ENCODE measurements at regions not wholly inside any gene's neighbourhood (a gene's known extent, or its start where the extent isn't known, plus 50 kb on each side); places are given as distances from the start of the nearest gene placed in this dataset.

- no peak for TF ChIP-seq SUZ12 (IDR thresholded peaks at IDR 0.05; ENCODE audit: low read length)
- TF ChIP-seq SAP30 (IDR thresholded peaks at IDR 0.05; ENCODE audit: insufficient read depth, insufficient replicate concordance, low read length) = no peak
- no peak for TF ChIP-seq TAF7 (optimal IDR thresholded peaks at IDR 0.05; ENCODE audit: borderline replicate concordance, low read depth, low read length)
Measured at GRCh38 chr11:81421251-81421860, 1312.3 kb downstream of the FAM181B start (continued).

All from H1 (cell line).